Endodermal cell (in vitro differentiated cells): ENCODE measurements at regions not wholly inside any gene's neighbourhood (a gene's known extent, or its start where the extent isn't known, plus 50 kb on each side); places are given as distances from the start of the nearest gene placed in this dataset.
"Not testable (repeated sequence)": the region's sequence is repeated elsewhere in the genome, so short reads cannot be mapped to it uniquely, and the experiment has no call there.

Experiments used
- DNase-seq: peaks from one replicate; pipeline ENCODE4 v3.0.0-alpha.2; 2017
- H3K27ac ChIP-seq: 2 replicates; pipeline ENCODE4 v1.5.1; 2013; ENCODE audit warnings: mild to moderate bottlenecking, low read depth, low read length, moderate library complexity
- H3K27me3 ChIP-seq: 2 replicates; pipeline ENCODE4 v1.6.1; 2013; ENCODE audit warnings: mild to moderate bottlenecking, low read length, moderate library complexity; ENCODE audit not compliant: insufficient read depth, control insufficient read depth, poor library complexity, severe bottlenecking
- H3K36me3 ChIP-seq: 2 replicates; pipeline ENCODE4 v1.7.0; 2013; ENCODE audit warnings: mild to moderate bottlenecking, low read length, moderate library complexity; ENCODE audit not compliant: control insufficient read depth, insufficient read depth
- H3K4me1 ChIP-seq: one replicate; pipeline ENCODE4 v1.7.0; 2013; ENCODE audit warnings: low read length; ENCODE audit not compliant: control insufficient read depth, insufficient read depth
- H3K4me3 ChIP-seq: 2 replicates; pipeline ENCODE4 v1.5.1; 2013; ENCODE audit warnings: mild to moderate bottlenecking, low read length, moderate library complexity
- H3K9ac ChIP-seq: 2 replicates; pipeline ENCODE4 v1.6.1; 2013; ENCODE audit warnings: mild to moderate bottlenecking, low read length, moderate library complexity; ENCODE audit not compliant: poor library complexity, severe bottlenecking; ENCODE audit errors: extremely low read depth
- H3K9me3 ChIP-seq: 2 replicates; pipeline ENCODE4 v1.6.1; 2013; ENCODE audit warnings: mild to moderate bottlenecking, low read length, moderate library complexity; ENCODE audit not compliant: control insufficient read depth
- H3K27ac Mint-ChIP-seq: 2 replicates; pipeline ENCODE4 v1.8.0; 2020; ENCODE audit warnings: mixed read lengths
- H3K27me3 Mint-ChIP-seq: 2 replicates; pipeline ENCODE4 v1.8.0; 2021; ENCODE audit warnings: mild to moderate bottlenecking, mixed read lengths; ENCODE audit not compliant: insufficient read depth
- H3K36me3 Mint-ChIP-seq: 2 replicates; pipeline ENCODE4 v1.8.0; 2020; ENCODE audit warnings: low read depth, mixed read lengths
- H3K4me1 Mint-ChIP-seq: 2 replicates; pipeline ENCODE4 v1.8.0; 2020; ENCODE audit warnings: mixed read lengths
- H3K4me3 Mint-ChIP-seq: 2 replicates; pipeline ENCODE4 v1.8.0; 2020; ENCODE audit warnings: mild to moderate bottlenecking, moderate library complexity, mixed read lengths
- H3K9me3 Mint-ChIP-seq: 2 replicates; pipeline ENCODE4 v1.8.0; 2020; ENCODE audit warnings: mild to moderate bottlenecking, mixed read lengths
- WGBS, 2 experiments: methylation state at CpG; one replicate each; pipeline versions ENCODE4 v1.1.5 to v1.1.7; 2013; ENCODE audit warnings: missing lambda C conversion rate in 2 of 2, mixed read lengths in 1 of 2; ENCODE audit not compliant: insufficient coverage in 1 of 2, insufficient read length in 1 of 2; 5-methylcytosine and 5-hydroxymethylcytosine counted together
- TF ChIP-seq, protein P1 (sequence below): fragments of 200-600 bp; sonication (generic); conservative IDR thresholded peaks from 2 replicates; pipeline ENCODE4 v1.5.0; 2021; ENCODE audit warnings: antibody characterized with exemption, mild to moderate bottlenecking

DNA sequence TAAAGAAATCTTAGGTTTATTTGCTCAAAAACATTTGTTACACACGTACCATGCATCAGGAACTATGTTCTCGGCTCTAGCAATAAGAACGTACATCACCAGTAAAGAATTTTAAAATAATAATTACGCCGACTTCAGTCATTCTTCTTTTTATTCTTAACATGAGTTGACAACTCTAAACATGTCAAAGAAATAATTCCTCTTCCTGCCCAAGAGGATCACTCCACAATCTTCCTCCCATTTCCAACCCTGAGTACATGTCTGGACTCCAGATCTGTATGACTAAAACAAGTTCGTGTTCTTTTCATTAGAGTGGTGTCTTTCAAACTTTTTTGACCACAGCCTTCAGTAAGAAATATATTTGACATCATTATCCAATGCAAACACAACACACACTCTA, 201.6 kb upstream of the GRIA3 start:
- Histone ChIP-seq H3K36me3 (no peaks in the 10 kb centered on the region), H3K9me3 (peaks cover 19% of the 10 kb centered on the region), H3K4me1 (no peaks in the 10 kb centered on the region), H3K27ac (no peak overlapping the region), H3K27me3 (no peaks in the 10 kb centered on the region), H3K4me3 (no peak overlapping the region), H3K9ac (no peak overlapping the region)
- H3K4me3 Mint-ChIP-seq, result no peak overlapping the region
- no peaks in the 10 kb centered on the region for H3K4me1 Mint-ChIP-seq
- DNase-seq, result no peak
- 90% methylated on average over 6 of the region's 6 CpGs; no CpG with 5 or more reads in 1 of the 2 experiments for WGBS, 2 experiments
- no peak overlapping the region for H3K27ac Mint-ChIP-seq
- TF ChIP-seq, protein P1, sequence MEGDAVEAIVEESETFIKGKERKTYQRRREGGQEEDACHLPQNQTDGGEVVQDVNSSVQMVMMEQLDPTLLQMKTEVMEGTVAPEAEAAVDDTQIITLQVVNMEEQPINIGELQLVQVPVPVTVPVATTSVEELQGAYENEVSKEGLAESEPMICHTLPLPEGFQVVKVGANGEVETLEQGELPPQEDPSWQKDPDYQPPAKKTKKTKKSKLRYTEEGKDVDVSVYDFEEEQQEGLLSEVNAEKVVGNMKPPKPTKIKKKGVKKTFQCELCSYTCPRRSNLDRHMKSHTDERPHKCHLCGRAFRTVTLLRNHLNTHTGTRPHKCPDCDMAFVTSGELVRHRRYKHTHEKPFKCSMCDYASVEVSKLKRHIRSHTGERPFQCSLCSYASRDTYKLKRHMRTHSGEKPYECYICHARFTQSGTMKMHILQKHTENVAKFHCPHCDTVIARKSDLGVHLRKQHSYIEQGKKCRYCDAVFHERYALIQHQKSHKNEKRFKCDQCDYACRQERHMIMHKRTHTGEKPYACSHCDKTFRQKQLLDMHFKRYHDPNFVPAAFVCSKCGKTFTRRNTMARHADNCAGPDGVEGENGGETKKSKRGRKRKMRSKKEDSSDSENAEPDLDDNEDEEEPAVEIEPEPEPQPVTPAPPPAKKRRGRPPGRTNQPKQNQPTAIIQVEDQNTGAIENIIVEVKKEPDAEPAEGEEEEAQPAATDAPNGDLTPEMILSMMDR, result no peak
- no peaks in the 10 kb centered on the region for H3K36me3 Mint-ChIP-seq
- no peaks in the 10 kb centered on the region for H3K27me3 Mint-ChIP-seq
- peaks cover 47% of the 10 kb centered on the region for H3K9me3 Mint-ChIP-seq

DNA sequence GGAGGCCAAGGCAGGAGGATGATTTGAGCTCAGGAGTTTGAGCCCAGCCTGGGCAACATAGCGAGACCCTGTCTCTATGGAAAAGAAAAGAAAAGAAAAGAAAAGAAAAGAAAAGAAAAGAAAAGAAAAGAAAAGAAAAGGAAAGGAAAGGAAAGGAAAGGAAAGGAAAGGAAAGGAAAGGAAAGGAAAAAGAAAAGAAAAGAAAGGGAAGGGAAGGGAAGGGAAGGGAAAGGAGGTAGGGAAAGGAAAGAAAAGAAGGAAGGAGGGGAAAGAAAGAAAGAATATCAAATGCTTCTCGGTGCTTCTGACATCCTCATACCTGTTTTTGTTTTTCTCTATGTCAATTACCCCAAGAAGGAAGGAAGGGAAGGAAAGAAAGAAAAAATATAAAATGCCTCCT, 181.2 kb upstream of the GRIA3 start:
- not testable (repeated sequence) for H3K4me3 ChIP-seq, H3K36me3 Mint-ChIP-seq, H3K27ac ChIP-seq, H3K4me1 Mint-ChIP-seq, H3K4me1 ChIP-seq, H3K36me3 ChIP-seq, H3K27me3 ChIP-seq, DNase-seq, H3K9ac ChIP-seq, H3K27me3 Mint-ChIP-seq, H3K4me3 Mint-ChIP-seq, H3K9me3 ChIP-seq, H3K27ac Mint-ChIP-seq
- peaks cover 48% of the 10 kb centered on the region for H3K9me3 Mint-ChIP-seq
- 95% methylated on average over 1 of the region's 2 CpGs; no CpG with 5 or more reads in 1 of the 2 experiments for WGBS, 2 experiments

DNA sequence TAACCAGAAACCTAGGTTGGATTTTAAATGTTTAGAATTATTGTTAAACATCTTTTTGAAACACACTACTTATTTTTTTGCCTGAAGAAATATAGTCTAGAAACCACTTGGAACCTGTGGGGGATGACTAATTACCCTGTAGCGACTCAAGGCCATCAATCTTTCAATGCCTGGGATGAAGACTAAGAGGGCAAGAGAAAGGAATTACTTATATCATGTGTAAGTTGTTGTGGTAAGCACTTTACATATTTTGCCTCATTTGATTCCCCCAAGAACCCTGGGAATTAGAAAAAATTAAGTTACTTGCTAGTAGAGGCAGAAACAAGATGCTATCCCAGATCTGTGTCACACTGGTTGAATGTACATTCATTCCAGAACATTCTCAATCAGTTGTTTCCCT, 170.9 kb upstream of the GRIA3 start:
- H3K27ac Mint-ChIP-seq, result no peak overlapping the region
- H3K4me3 Mint-ChIP-seq, result no peak overlapping the region
- H3K9me3 ChIP-seq, result peaks cover 3% of the 10 kb centered on the region
- peaks cover 9% of the 10 kb centered on the region for H3K27me3 Mint-ChIP-seq
- no peak for DNase-seq
- no peaks in the 10 kb centered on the region for H3K27me3 ChIP-seq
- TF ChIP-seq, protein P1, result no peak
- no peaks in the 10 kb centered on the region for H3K4me1 Mint-ChIP-seq
- no peak overlapping the region for H3K27ac ChIP-seq
- H3K9me3 Mint-ChIP-seq, result peaks cover 56% of the 10 kb centered on the region
- no peak overlapping the region for H3K9ac ChIP-seq
- no peak overlapping the region for H3K4me3 ChIP-seq
- H3K36me3 ChIP-seq, result no peaks in the 10 kb centered on the region
- 100% methylated on average over 1 of the region's 1 CpG; no CpG with 5 or more reads in 1 of the 2 experiments for WGBS, 2 experiments
- no peaks in the 10 kb centered on the region for H3K36me3 Mint-ChIP-seq
- no peaks in the 10 kb centered on the region for H3K4me1 ChIP-seq

DNA sequence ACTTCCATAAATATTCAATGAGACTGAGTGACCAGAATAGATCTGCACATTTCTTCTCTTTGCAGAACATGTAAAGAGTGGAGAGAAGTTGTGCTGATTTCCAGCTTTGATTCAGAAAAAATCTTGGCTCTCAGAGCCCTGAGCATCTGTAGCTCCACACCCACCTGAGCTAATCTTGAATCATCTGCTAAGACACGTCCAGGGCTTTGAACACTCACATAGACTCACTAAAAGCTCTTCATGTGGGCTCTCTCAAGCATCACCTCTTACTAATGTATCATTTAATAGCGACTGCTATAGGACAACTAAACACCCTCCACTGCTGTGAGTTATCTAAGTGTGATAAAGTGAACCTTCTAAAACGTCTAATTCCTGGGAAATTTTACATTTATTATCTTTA, 147.7 kb upstream of the GRIA3 start:
- Histone ChIP-seq H3K9ac (no peak overlapping the region), H3K4me1 (no peaks in the 10 kb centered on the region), H3K4me3 (no peak overlapping the region), H3K36me3 (no peaks in the 10 kb centered on the region), H3K9me3 (no peaks in the 10 kb centered on the region), H3K27ac (no peak overlapping the region), H3K27me3 (no peaks in the 10 kb centered on the region)
- WGBS, 2 experiments, result 86% methylated on average over 1 of the region's 3 CpGs; no CpG with 5 or more reads in 1 of the 2 experiments
- TF ChIP-seq, protein P1, result no peak
- no peaks in the 10 kb centered on the region for H3K36me3 Mint-ChIP-seq
- no peak overlapping the region for H3K27ac Mint-ChIP-seq
- H3K27me3 Mint-ChIP-seq, result no peaks in the 10 kb centered on the region
- H3K4me3 Mint-ChIP-seq, result no peak overlapping the region
- peaks cover 37% of the 10 kb centered on the region for H3K9me3 Mint-ChIP-seq
- DNase-seq, result no peak
- H3K4me1 Mint-ChIP-seq, result peaks cover 17% of the 10 kb centered on the region
